ENCODE measurements at regions not wholly inside any gene's neighbourhood (a gene's known extent, or its start where the extent isn't known, plus 50 kb on each side); places are given as distances from the start of the nearest gene placed in this dataset.

- no peaks in the 10 kb centered on the region for H3K36me3 ChIP-seq (ENCODE audit: control insufficient read depth in 1 of 2, insufficient read depth in 2 of 2, low read length in 1 of 2)
- no peaks in the 10 kb centered on the region for H3K4me1 ChIP-seq (ENCODE audit: control insufficient read depth in 1 of 2, insufficient read depth in 2 of 2, low read length in 2 of 2)
- H3K27ac ChIP-seq (ENCODE audit: low read depth in 1 of 2, low read length in 2 of 2), result no peak overlapping the region
- no peaks in the 10 kb centered on the region for H3K27me3 ChIP-seq (ENCODE audit: control insufficient read depth in 1 of 2, insufficient read depth in 2 of 2, low read length in 1 of 2)
- DNase-seq (no peak), ATAC-seq (ENCODE audit: low FRiP score) (no peak)
- intact Hi-C loops (cut with DNase I), result no loop called here
- no peaks in the 10 kb centered on the region for H3K9me3 ChIP-seq (ENCODE audit: control insufficient read depth, low read length)
- no peak overlapping the region for H3K4me3 ChIP-seq (ENCODE audit: low read length in 2 of 2)
These were observed 100.9 kb downstream of the ANKRD7 start for GRCh38 chr7:118325450-118325808.

DNA sequence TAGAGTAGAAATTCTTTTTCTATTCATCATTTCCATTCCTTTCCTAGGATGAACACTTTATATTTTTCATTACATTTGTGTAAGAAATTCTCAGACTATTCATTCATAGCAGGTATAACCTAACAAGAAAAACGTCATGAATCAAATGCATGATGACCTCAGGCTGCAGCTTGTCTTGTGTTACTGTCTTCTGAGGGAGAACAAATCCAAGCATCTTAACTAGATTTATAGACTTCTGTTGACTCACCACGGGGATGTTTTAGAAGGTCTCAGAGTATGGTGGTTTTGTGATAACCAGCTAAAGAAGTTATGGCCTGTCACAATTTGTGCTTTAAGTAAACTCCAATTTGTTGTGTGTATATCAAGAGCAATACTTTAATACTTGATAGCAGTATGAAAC lies 102.7 kb downstream of the ANKRD7 start:
- Histone ChIP-seq H3K27ac (ENCODE audit: low read depth in 1 of 2, low read length in 2 of 2) (no peak overlapping the region), H3K9me3 (ENCODE audit: control insufficient read depth, low read length) (no peaks in the 10 kb centered on the region), H3K4me3 (ENCODE audit: low read length in 2 of 2) (no peak overlapping the region), H3K27me3 (ENCODE audit: control insufficient read depth in 1 of 2, insufficient read depth in 2 of 2, low read length in 1 of 2) (no peaks in the 10 kb centered on the region), H3K36me3 (ENCODE audit: control insufficient read depth in 1 of 2, insufficient read depth in 2 of 2, low read length in 1 of 2) (no peaks in the 10 kb centered on the region), H3K4me1 (ENCODE audit: control insufficient read depth in 1 of 2, insufficient read depth in 2 of 2, low read length in 2 of 2) (no peaks in the 10 kb centered on the region)
- intact Hi-C loops (cut with DNase I), result no loop called here
- DNase-seq (no peak), ATAC-seq (ENCODE audit: low FRiP score) (no peak)
- WGBS, 2 donors, result 29 to 44% methylated on average over 2 of the region's 2 CpGs

DNA sequence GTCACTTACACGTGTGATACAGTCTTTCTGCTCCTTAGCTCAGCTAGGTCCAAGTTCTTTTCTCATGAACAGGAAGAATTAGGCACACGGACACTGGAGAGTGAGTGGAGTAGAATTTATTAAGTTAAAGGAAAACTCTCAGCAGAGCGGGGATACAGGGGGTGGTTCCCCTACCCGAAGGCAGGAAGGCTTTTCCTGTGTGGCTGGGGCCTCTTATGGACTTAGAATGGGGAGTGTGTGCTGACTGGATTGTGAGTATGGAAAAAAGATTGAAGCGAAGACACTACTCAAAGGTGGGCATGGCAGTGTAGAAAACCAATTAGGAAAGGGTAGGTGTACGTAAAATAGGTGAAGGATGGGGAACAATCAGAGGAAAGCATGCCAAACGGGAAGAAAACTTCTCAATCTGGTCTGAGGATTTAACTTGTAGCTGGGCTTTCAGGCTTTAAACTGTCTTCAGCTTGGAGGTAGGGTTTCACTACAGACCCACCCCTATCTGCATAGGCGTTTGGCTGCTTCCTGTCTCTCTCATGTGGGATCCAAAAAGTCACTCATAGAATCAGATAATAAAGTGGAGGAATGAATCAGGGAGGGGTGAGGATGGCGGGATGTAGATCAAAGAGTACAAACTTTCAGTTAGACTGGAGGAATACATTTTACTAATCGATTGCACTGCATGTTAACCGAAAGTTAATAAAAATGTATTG lies 104.2 kb downstream of the ANKRD7 start:
- 76 to 82% methylated on average over 11 of the region's 11 CpGs for WGBS, 2 donors
- Histone ChIP-seq H3K36me3 (ENCODE audit: control insufficient read depth in 1 of 2, insufficient read depth in 2 of 2, low read length in 1 of 2) (no peaks in the 10 kb centered on the region), H3K4me1 (ENCODE audit: control insufficient read depth in 1 of 2, insufficient read depth in 2 of 2, low read length in 2 of 2) (no peaks in the 10 kb centered on the region), H3K27me3 (ENCODE audit: control insufficient read depth in 1 of 2, insufficient read depth in 2 of 2, low read length in 1 of 2) (no peaks in the 10 kb centered on the region), H3K4me3 (ENCODE audit: low read length in 2 of 2) (no peak overlapping the region), H3K27ac (ENCODE audit: low read depth in 1 of 2, low read length in 2 of 2) (no peak overlapping the region), H3K9me3 (ENCODE audit: control insufficient read depth, low read length) (no peaks in the 10 kb centered on the region)
- no peak for DNase-seq
- ATAC-seq (ENCODE audit: low FRiP score), result no peak
- intact Hi-C loops (cut with DNase I), result no loop called here

DNA sequence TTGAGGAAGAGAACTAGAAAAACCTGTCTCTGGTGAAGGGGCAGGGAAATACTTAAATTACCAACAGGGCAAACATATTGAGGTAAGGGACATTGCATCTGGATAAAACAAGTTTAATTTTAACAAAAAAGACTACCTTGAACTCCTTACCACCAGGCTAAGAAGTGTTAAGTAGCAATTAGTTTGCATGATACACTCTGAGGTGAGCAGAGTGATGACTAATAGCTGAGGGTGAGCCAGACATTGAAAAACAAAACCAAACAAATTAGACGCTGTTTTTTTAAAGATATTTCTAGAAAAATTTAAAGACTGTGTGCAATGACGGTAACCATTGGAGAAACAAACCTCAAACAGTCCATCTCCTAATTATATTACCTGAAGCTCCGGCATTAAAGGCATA lies 105.9 kb downstream of the ANKRD7 start:
- no peak overlapping the region for H3K27ac ChIP-seq (ENCODE audit: low read depth in 1 of 2, low read length in 2 of 2)
- no peak overlapping the region for H3K4me3 ChIP-seq (ENCODE audit: low read length in 2 of 2)
- 54 to 60% methylated on average over 3 of the region's 3 CpGs for WGBS, 2 donors
- intact Hi-C loops (cut with DNase I), result no loop called here
- ATAC-seq (ENCODE audit: low FRiP score) (no peak), DNase-seq (no peak)
- H3K27me3 ChIP-seq (ENCODE audit: control insufficient read depth in 1 of 2, insufficient read depth in 2 of 2, low read length in 1 of 2), result no peaks in the 10 kb centered on the region
- no peaks in the 10 kb centered on the region for H3K4me1 ChIP-seq (ENCODE audit: control insufficient read depth in 1 of 2, insufficient read depth in 2 of 2, low read length in 2 of 2)
- no peaks in the 10 kb centered on the region for H3K9me3 ChIP-seq (ENCODE audit: control insufficient read depth, low read length)
- no peaks in the 10 kb centered on the region for H3K36me3 ChIP-seq (ENCODE audit: control insufficient read depth in 1 of 2, insufficient read depth in 2 of 2, low read length in 1 of 2)

DNA sequence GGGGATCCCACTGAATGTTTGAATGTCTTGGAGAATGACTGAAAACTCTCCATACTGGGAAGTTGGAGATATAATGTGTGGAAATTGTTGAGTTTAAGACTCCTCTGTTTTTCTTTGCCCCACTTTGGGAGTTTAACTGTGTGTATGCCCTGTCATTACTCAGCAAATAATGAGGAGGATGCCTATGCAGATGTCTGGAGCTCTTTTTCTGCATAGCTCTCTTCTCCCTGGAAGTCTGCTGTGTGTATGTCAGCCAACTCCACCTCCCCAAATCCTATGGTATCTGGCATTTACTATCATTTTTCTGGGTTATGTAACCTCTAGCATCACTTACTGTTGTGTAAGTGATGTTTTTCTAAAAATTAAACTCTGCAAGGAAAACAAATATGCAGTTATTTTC lies 122.2 kb downstream of the ANKRD7 start:
- no peak overlapping the region for H3K27ac ChIP-seq (ENCODE audit: low read depth in 1 of 2, low read length in 2 of 2)
- H3K36me3 ChIP-seq (ENCODE audit: control insufficient read depth in 1 of 2, insufficient read depth in 2 of 2, low read length in 1 of 2), result no peaks in the 10 kb centered on the region
- ATAC-seq (ENCODE audit: low FRiP score), result no peak
- no peaks in the 10 kb centered on the region for H3K4me1 ChIP-seq (ENCODE audit: control insufficient read depth in 1 of 2, insufficient read depth in 2 of 2, low read length in 2 of 2)
- H3K27me3 ChIP-seq (ENCODE audit: control insufficient read depth in 1 of 2, insufficient read depth in 2 of 2, low read length in 1 of 2), result no peaks in the 10 kb centered on the region
- H3K4me3 ChIP-seq (ENCODE audit: low read length in 2 of 2), result no peak overlapping the region
- intact Hi-C loops (cut with DNase I), result no loop called here
- DNase-seq, result no peak
- H3K9me3 ChIP-seq (ENCODE audit: control insufficient read depth, low read length), result no peaks in the 10 kb centered on the region

GRCh38 chr7:118349604-118350003 lies 125.1 kb downstream of the ANKRD7 start:
- H3K36me3 ChIP-seq (ENCODE audit: control insufficient read depth in 1 of 2, insufficient read depth in 2 of 2, low read length in 1 of 2), result no peaks in the 10 kb centered on the region
- no peaks in the 10 kb centered on the region for H3K27me3 ChIP-seq (ENCODE audit: control insufficient read depth in 1 of 2, insufficient read depth in 2 of 2, low read length in 1 of 2)
- intact Hi-C loops (cut with DNase I), result no loop called here
- 52 to 56% methylated on average over 1 of the region's 1 CpG for WGBS, 2 donors
- H3K9me3 ChIP-seq (ENCODE audit: control insufficient read depth, low read length), result no peaks in the 10 kb centered on the region
- ATAC-seq (ENCODE audit: low FRiP score), result no peak
- H3K4me1 ChIP-seq (ENCODE audit: control insufficient read depth in 1 of 2, insufficient read depth in 2 of 2, low read length in 2 of 2), result no peaks in the 10 kb centered on the region
- no peak for DNase-seq
- H3K27ac ChIP-seq (ENCODE audit: low read depth in 1 of 2, low read length in 2 of 2), result no peak overlapping the region
- no peak overlapping the region for H3K4me3 ChIP-seq (ENCODE audit: low read length in 2 of 2)

DNA sequence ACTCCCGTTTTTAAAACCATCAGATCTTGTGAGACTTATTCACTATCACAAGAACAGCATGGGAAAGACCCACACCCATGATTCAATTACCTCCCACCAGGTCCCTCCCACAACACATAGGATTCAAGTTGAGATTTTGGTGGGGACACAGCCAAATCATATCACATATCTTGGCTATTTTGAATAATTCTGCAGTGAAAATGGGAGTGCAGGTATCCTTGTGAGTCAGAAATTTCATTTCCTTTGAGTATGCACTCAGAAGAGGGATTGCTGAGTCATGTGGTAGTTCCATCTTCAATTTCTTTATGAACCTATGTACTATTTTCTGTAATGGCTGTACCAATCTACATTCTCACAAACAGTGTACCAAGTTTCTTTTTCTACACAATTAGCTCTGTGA lies 125.8 kb downstream of the ANKRD7 start:
- H3K4me1 ChIP-seq (ENCODE audit: control insufficient read depth in 1 of 2, insufficient read depth in 2 of 2, low read length in 2 of 2), result no peaks in the 10 kb centered on the region
- no peaks in the 10 kb centered on the region for H3K27me3 ChIP-seq (ENCODE audit: control insufficient read depth in 1 of 2, insufficient read depth in 2 of 2, low read length in 1 of 2)
- DNase-seq, result no peak
- no peaks in the 10 kb centered on the region for H3K36me3 ChIP-seq (ENCODE audit: control insufficient read depth in 1 of 2, insufficient read depth in 2 of 2, low read length in 1 of 2)
- intact Hi-C loops (cut with DNase I), result no loop called here
- no peak overlapping the region for H3K27ac ChIP-seq (ENCODE audit: low read depth in 1 of 2, low read length in 2 of 2)
- 88% methylated on average over 1 of the region's 1 CpG for WGBS, 2 donors
- no peaks in the 10 kb centered on the region for H3K9me3 ChIP-seq (ENCODE audit: control insufficient read depth, low read length)
- no peak for ATAC-seq (ENCODE audit: low FRiP score)
- H3K4me3 ChIP-seq (ENCODE audit: low read length in 2 of 2), result no peak overlapping the region

DNA sequence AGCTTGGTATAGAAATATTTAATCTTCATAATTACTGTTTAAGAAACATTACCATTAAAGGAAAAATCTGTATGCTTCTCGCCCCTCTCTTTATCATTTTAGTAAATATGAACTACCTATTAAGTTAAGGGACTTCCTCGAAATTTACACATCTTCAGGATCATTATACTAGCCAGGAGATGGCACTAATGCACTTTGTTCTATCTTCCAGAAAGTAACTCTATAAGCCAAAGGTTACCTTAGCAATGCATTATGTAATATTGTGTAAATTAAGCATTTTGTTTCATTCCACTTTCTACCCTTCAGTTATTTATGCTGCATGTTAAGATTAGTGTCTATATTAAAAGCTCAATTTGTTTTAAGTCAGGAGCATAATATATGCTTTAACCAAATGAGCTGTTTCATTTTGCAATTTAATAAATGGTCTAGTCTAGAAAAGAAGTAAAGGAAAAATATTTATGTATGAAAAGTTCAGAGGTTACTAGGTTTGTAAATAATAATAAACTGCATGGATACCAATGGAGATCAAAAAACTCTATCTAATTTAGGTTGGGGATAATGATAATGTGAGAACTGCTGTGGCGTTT lies 128.5 kb downstream of the ANKRD7 start:
- H3K4me3 ChIP-seq (ENCODE audit: low read length in 2 of 2), result no peak overlapping the region
- 69 to 70% methylated on average over 3 of the region's 3 CpGs for WGBS, 2 donors
- intact Hi-C loops (cut with DNase I), result no loop called here
- H3K9me3 ChIP-seq (ENCODE audit: control insufficient read depth, low read length), result no peaks in the 10 kb centered on the region
- no peak for DNase-seq
- H3K27me3 ChIP-seq (ENCODE audit: control insufficient read depth in 1 of 2, insufficient read depth in 2 of 2, low read length in 1 of 2), result no peaks in the 10 kb centered on the region
- H3K27ac ChIP-seq (ENCODE audit: low read depth in 1 of 2, low read length in 2 of 2), result no peak overlapping the region
- no peak for ATAC-seq (ENCODE audit: low FRiP score)
- H3K36me3 ChIP-seq (ENCODE audit: control insufficient read depth in 1 of 2, insufficient read depth in 2 of 2, low read length in 1 of 2), result no peaks in the 10 kb centered on the region
- no peaks in the 10 kb centered on the region for H3K4me1 ChIP-seq (ENCODE audit: control insufficient read depth in 1 of 2, insufficient read depth in 2 of 2, low read length in 2 of 2)

GRCh38 chr7:118366363-118366762 lies 141.9 kb downstream of the ANKRD7 start:
- Histone ChIP-seq H3K4me3 (ENCODE audit: low read length in 2 of 2) (no peak overlapping the region), H3K4me1 (ENCODE audit: control insufficient read depth in 1 of 2, insufficient read depth in 2 of 2, low read length in 2 of 2) (no peaks in the 10 kb centered on the region), H3K9me3 (ENCODE audit: control insufficient read depth, low read length) (peaks cover 1% of the 10 kb centered on the region), H3K27me3 (ENCODE audit: control insufficient read depth in 1 of 2, insufficient read depth in 2 of 2, low read length in 1 of 2) (no peaks in the 10 kb centered on the region), H3K36me3 (ENCODE audit: control insufficient read depth in 1 of 2, insufficient read depth in 2 of 2, low read length in 1 of 2) (no peaks in the 10 kb centered on the region), H3K27ac (ENCODE audit: low read depth in 1 of 2, low read length in 2 of 2) (no peak overlapping the region)
- intact Hi-C loops (cut with DNase I), result no loop called here
- 73 to 74% methylated on average over 5 of the region's 5 CpGs for WGBS, 2 donors
- ATAC-seq (ENCODE audit: low FRiP score) (no peak), DNase-seq (no peak)

Measured in aorta (tissue), 5 donors.